Right lobe of liver (tissue), 6 donors: ENCODE measurements at regions not wholly inside any gene's neighbourhood (a gene's known extent, or its start where the extent isn't known, plus 50 kb on each side); places are given as distances from the start of the nearest gene placed in this dataset.

Experiments
- ATAC-seq, 4 donors: fragments of 200-7000 bp; cut with Tn5 transposase; one replicate each; pipeline ENCODE4 v1.9.1; 2020; ENCODE audit warnings: mild to moderate bottlenecking in 4 of 4, moderate library complexity in 4 of 4
- DNase-seq, 3 donors: peaks; one replicate each; pipeline ENCODE4 v3.0.0-alpha.2; 2020
- H3K27ac ChIP-seq, 3 donors: fragments of 200-600 bp; one replicate each; pipeline ENCODE4 v1.8.0; 2022
- H3K27me3 ChIP-seq, 2 donors: fragments of 200-600 bp; one replicate each; pipeline ENCODE4 v1.8.0; 2022
- H3K36me3 ChIP-seq, 4 donors: fragments of 200-600 bp; sonication (generic) in 1 of 4; one replicate each; pipeline versions ENCODE4 v1.5.1 to v1.8.0; 2017 to 2022; ENCODE audit warnings: control low read depth in 1 of 4
- H3K4me1 ChIP-seq, 4 donors: fragments of 200-600 bp; sonication (generic) in 1 of 4; one replicate each; pipeline versions ENCODE4 v1.5.1 to v1.8.0; 2017 to 2022; ENCODE audit warnings: control low read depth in 1 of 4
- H3K4me3 ChIP-seq, 3 donors: fragments of 200-600 bp; one replicate each; pipeline ENCODE4 v1.8.0; 2022
- H3K9me3 ChIP-seq, 4 donors: fragments of 200-600 bp; sonication (generic) in 1 of 4; one replicate each; pipeline versions ENCODE4 v1.5.1 to v1.8.0; 2017 to 2022; ENCODE audit warnings: control low read depth in 1 of 4
- CTCF ChIP-seq, 4 donors: fragments of 200-600 bp in 3 of 4; fragments of 450-650 bp in 1 of 4; IDR thresholded peaks; one replicate each; pipeline versions ENCODE4 v1.5.1 to v1.8.0; 2016 to 2022; ENCODE audit warnings: antibody characterized with exemption in 4 of 4, mild to moderate bottlenecking in 2 of 4
- POLR2A ChIP-seq: fragments of 450-650 bp; IDR thresholded peaks from one replicate; pipeline ENCODE4 v1.6.1; 2017; ENCODE audit warnings: antibody characterized with exemption, mild to moderate bottlenecking
- WGBS: methylation state at CpG from one replicate; pipeline ENCODE4 v1.1.6; 2018; ENCODE audit warnings: low coverage, low lambda C conversion rate; ENCODE audit not compliant: insufficient coverage; ENCODE audit errors: missing lambda C conversion rate; 5-methylcytosine and 5-hydroxymethylcytosine counted together
- intact Hi-C, 2 donors: fragments of 100-400 bp; cut with DNase I; formaldehyde crosslinking; loops; one replicate each; pipeline versions ENCODE4 v1.11.2 to v1.14.1; 2022
- donor health status: DM: no; HTN: yes; CAD: no.
- donor health status: DM: no; HTN: no; CAD: no.
- donor health status: DM: no; HTN: no; CAD: no.
- donor health status: DM: no; HTN: yes; CAD: no.
- donor health status: DM: no; HTN: yes; CAD: no.

- H3K4me3 ChIP-seq: no peak overlapping the region
- TF ChIP-seq POLR2A (no peak), CTCF (IDR thresholded peaks at IDR 0.05) (no peak)
- H3K36me3 ChIP-seq: no peaks in the 10 kb centered on the region
- no peaks in the 10 kb centered on the region for H3K9me3 ChIP-seq
- intact Hi-C loops: no loop called here
- H3K4me1 ChIP-seq: no peaks in the 10 kb centered on the region
- WGBS: 84% methylated on average over 8 of the region's 8 CpGs
- DNase-seq (no peak), ATAC-seq (no peak)
- no peak overlapping the region for H3K27ac ChIP-seq
- no peaks in the 10 kb centered on the region for H3K27me3 ChIP-seq
These were observed 116.0 kb upstream of the ADRA1B start for GRCh38 chr5:159800131-159800840.

GRCh38 chr5:159801303-159801702, 115.0 kb upstream of the ADRA1B start:
- H3K36me3 ChIP-seq: no peaks in the 10 kb centered on the region
- H3K27ac ChIP-seq: no peak overlapping the region
- intact Hi-C loops: no loop called here
- H3K4me3 ChIP-seq: no peak overlapping the region
- no peak for DNase-seq
- no peak for ATAC-seq
- no peaks in the 10 kb centered on the region for H3K27me3 ChIP-seq
- WGBS: 60% methylated on average over 8 of the region's 8 CpGs
- no peaks in the 10 kb centered on the region for H3K4me1 ChIP-seq
- no peaks in the 10 kb centered on the region for H3K9me3 ChIP-seq
- TF ChIP-seq CTCF (IDR thresholded peaks at IDR 0.05): no peak
- no peak for TF ChIP-seq POLR2A

- intact Hi-C loops: no loop called here
- WGBS: 33% methylated on average over 1 of the region's 1 CpG
These were observed 113.6 kb upstream of the ADRA1B start for GRCh38 chr5:159802661-159803060.

GRCh38 chr5:159804121-159804520, 112.2 kb upstream of the ADRA1B start:
- no peaks in the 10 kb centered on the region for H3K9me3 ChIP-seq
- no peak overlapping the region for H3K4me3 ChIP-seq
- TF ChIP-seq POLR2A (no peak), CTCF (IDR thresholded peaks at IDR 0.05) (no peak)
- ATAC-seq: no peak
- WGBS: 75% methylated on average over 1 of the region's 1 CpG
- no peaks in the 10 kb centered on the region for H3K4me1 ChIP-seq
- intact Hi-C loops: no loop called here
- H3K36me3 ChIP-seq: no peaks in the 10 kb centered on the region
- no peak overlapping the region for H3K27ac ChIP-seq
- DNase-seq: no peak
- no peaks in the 10 kb centered on the region for H3K27me3 ChIP-seq

More at GRCh38 chr5:159802661-159803060, 113.6 kb upstream of the ADRA1B start:
- ATAC-seq (peak in 1 of 4 donors; percentile 31), DNase-seq (no peak)
- TF ChIP-seq POLR2A: no peak
- no peak for TF ChIP-seq CTCF (IDR thresholded peaks at IDR 0.05)
- Histone ChIP-seq H3K9me3 (no peaks in the 10 kb centered on the region), H3K4me3 (no peak overlapping the region), H3K36me3 (no peaks in the 10 kb centered on the region), H3K4me1 (no peaks in the 10 kb centered on the region), H3K27me3 (no peaks in the 10 kb centered on the region), H3K27ac (no peak overlapping the region)
